Epithelial cell of esophagus (primary cell): ENCODE measurements at regions not wholly inside any gene's neighbourhood (a gene's known extent, or its start where the extent isn't known, plus 50 kb on each side); places are given as distances from the start of the nearest gene placed in this dataset.

Experiments
- DNase-seq: peaks from one replicate; pipeline ENCODE4 v3.0.0; 2010; ENCODE audit warnings: low read depth
- H3K4me3 ChIP-seq: 2 replicates; pipeline ENCODE4 v1.5.1; 2011; ENCODE audit warnings: mild to moderate bottlenecking, low read length, control low read depth
- TF ChIP-seq, protein P1 (sequence below): IDR thresholded peaks from 2 replicates; pipeline ENCODE4 v1.5.1; 2011; ENCODE audit warnings: low read depth, mild to moderate bottlenecking, low read length, control low read depth, inconsistent platforms; ENCODE audit not compliant: insufficient read depth; ENCODE audit errors: missing control alignments

- TF ChIP-seq, protein P1, sequence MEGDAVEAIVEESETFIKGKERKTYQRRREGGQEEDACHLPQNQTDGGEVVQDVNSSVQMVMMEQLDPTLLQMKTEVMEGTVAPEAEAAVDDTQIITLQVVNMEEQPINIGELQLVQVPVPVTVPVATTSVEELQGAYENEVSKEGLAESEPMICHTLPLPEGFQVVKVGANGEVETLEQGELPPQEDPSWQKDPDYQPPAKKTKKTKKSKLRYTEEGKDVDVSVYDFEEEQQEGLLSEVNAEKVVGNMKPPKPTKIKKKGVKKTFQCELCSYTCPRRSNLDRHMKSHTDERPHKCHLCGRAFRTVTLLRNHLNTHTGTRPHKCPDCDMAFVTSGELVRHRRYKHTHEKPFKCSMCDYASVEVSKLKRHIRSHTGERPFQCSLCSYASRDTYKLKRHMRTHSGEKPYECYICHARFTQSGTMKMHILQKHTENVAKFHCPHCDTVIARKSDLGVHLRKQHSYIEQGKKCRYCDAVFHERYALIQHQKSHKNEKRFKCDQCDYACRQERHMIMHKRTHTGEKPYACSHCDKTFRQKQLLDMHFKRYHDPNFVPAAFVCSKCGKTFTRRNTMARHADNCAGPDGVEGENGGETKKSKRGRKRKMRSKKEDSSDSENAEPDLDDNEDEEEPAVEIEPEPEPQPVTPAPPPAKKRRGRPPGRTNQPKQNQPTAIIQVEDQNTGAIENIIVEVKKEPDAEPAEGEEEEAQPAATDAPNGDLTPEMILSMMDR: no peak
- H3K4me3 ChIP-seq: no peak overlapping the region
- DNase-seq: no peak
These were observed 54.4 kb upstream of the RPL38 start for GRCh38 chr17:74148901-74149596.

DNA sequence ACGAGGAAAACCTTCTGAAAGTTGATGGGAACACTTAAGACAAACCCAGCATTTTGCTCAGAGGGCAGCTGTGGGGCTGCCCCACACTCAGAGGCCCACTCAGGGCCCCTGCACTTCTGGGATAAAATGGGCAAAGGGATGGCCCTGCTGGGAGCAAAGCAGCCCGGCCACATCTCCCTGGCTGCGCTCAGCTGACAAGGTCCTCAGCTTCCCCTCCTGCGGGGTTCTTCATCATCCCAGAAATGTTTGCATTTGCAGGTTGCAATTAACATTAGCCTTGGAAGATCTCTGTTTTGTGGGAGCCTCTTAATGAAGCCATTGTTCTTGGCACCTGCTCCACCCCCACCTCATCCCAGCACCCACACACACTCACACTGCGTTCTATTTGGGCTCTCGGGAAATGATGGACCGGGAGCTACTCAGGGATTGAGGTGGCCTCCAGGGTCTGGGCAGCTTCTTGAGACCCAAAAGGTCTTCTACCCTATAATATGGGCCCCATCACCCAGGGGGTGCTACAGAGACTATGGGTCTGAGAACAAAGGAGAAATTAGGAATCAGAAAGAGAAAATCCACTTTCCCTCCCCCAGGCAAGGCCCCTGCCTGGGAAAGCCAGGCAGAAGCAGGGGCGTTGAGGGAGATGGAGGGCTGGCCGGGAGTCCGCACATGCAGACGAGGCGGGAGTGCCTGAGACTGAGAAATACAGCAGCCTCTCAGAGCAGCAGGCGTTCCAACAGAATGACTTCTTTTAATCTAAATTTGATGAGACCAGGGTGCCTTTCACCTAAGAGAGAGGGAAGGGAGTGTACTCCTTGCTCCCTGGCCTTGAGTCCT, 53.7 kb upstream of the RPL38 start:
- no peak overlapping the region for H3K4me3 ChIP-seq
- DNase-seq: no peak
- TF ChIP-seq, protein P1: no peak

- DNase-seq: no peak
- H3K4me3 ChIP-seq: no peak overlapping the region
- TF ChIP-seq, protein P1: no peak
These were observed 53.0 kb upstream of the RPL38 start for GRCh38 chr17:74150428-74151025.

DNA sequence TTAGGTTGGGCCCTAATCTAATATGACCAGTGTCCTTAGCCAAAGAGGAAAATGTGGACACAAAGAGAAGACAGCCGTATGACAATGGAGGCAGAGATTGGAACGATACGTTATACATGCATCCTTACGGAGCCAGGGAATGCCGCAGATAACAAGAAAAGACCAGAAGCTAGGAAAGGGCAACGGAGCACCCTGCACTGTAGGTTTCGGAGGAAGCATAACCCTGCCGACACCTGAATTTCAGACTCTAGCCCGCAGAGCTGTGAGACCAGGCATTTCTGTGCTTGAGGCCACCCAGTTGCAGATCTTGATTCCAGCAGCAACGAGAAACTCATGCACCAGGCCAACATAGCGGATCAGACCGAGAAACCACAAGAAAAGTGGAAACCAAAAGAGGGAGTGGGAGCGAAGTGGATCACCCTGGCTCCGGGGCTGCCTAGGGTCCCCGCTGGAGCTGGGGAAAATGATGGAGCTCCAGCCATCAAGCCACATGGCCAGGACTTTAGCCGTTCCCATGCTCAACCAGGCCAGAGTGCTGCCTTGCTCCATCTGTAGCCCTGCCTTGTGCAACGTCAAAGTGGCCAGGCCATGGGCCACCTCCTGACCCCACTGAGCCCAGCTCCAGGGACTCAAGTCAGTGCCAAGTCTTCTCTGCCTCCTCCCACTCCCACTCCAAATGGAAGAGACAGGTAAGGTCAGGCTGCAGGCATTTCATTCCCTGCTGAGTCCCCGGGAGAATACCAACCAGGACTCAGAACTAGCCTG, 51.7 kb upstream of the RPL38 start:
- TF ChIP-seq, protein P1: no peak
- no peak for DNase-seq

GRCh38 chr17:74152591-74153455, 50.7 kb upstream of the RPL38 start:
- TF ChIP-seq, protein P1: no peak
- no peak overlapping the region for H3K4me3 ChIP-seq
- DNase-seq: no peak

More for the DNA sequence above, 51.7 kb upstream of the RPL38 start:
- no peak overlapping the region for H3K4me3 ChIP-seq

GRCh38 chr17:74153456-74153810, 50.0 kb upstream of the RPL38 start:
- TF ChIP-seq, protein P1: no peak
- no peak for DNase-seq

More at GRCh38 chr17:74153456-74153810, 50.0 kb upstream of the RPL38 start:
- no peak overlapping the region for H3K4me3 ChIP-seq
